Head of caudate nucleus (tissue), 42 donors: ENCODE measurements at regions not wholly inside any gene's neighbourhood (a gene's known extent, or its start where the extent isn't known, plus 50 kb on each side); places are given as distances from the start of the nearest gene placed in this dataset.
"Not testable (repeated sequence)": the region's sequence is repeated elsewhere in the genome, so short reads cannot be mapped to it uniquely, and the experiment has no call there.

ENCODE experiments used
- DNase-seq, 42 donors: peaks; one replicate each; pipeline versions ENCODE4 v3.0.0 to v3.0.0-alpha.2; 2020 to 2021; ENCODE audit warnings: mixed read lengths in 7 of 42
- intact Hi-C: fragments of 100-400 bp; cut with DNase I; formaldehyde crosslinking; loops from one replicate; pipeline ENCODE4 v1.15.0; 2022

- DNase-seq = no peak
- intact Hi-C loops = no loop called here
Observed at GRCh38 chr10:33920351-33920750, 585.9 kb upstream of the NRP1 start.

DNA sequence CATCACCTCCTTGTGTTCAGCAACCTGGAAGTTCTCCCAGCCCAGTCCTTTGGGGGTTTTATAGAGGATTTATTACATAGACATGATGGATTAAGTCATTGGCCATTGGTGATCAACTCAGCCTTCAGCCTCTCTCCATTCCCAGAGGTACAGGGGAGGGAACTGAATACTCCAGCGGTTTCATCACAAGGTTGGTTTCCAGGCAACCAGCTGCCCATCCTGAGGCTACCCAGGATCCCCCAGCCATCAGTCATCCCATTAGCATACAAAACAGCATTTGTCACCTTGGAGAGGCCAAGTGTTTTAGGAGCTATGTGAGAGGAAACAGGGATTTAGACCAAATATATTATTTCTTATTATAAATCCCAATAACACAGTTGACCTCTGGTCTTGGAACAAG is 584.8 kb upstream of the NRP1 start:
- no peak for DNase-seq
- intact Hi-C loops = no loop called here

DNA sequence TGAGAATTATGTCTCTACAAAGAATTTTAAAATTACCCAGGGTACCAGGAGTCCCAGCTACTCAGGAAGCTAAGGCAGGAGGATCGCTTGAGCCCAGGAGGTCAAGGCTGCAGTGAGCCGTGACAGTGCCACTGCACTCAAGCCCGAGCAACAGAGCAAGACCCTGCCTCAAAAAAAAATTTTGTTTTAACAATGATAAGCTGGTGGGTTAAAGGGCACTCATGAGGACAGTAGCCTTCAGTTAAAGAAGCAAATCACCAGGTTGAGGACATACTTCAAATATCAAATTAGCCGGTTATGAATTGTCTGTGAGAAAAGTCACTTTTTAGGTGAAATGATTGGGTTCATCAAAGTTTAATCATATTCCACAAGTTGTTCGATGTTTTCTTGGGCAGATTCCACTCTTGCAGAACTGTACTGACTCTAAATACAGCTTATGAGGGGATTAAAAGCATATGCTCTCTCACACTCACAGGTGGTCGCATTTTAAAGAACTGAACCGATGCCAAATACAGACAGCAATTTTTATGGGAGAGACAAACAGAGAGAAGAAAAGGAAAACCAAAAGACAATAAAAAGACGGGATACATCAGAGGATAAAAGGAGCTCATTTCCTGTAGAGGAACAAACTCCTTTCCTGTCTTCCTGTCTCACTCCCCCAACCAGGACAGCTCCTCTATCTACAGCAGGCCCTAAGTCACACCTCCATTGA is 582.8 kb upstream of the NRP1 start:
- intact Hi-C loops = no loop called here
- no peak for DNase-seq

DNA sequence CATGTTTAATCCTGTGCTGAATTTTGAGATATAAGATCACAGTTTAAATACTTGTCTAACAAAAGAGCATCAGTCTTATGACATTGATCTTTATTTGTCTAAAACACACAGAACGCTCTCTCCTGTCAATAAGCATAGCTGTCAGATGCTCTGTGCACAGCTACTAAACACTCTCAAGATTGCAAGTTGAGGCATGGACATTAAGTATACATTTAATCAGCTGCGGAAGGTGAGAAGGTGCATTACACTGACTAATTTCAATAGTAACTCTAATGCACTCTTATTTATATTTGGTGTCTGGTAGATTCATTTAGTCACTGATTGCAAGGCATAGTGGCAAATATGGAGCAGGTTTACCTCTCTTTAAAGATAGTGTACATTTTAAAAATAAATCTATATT is 580.3 kb upstream of the NRP1 start:
- intact Hi-C loops = no loop called here
- no peak for DNase-seq

- intact Hi-C loops = no loop called here
Observed at GRCh38 chr10:33913194-33913593, 578.7 kb upstream of the NRP1 start.

GRCh38 chr10:33909476-33909875 is 575.0 kb upstream of the NRP1 start:
- DNase-seq, intact Hi-C loops: not testable (repeated sequence)

More at GRCh38 chr10:33913194-33913593, 578.7 kb upstream of the NRP1 start:
- DNase-seq = no peak

GRCh38 chr10:33901166-33901565 is 566.7 kb upstream of the NRP1 start:
- intact Hi-C loops = no loop called here
- no peak for DNase-seq

- DNase-seq = no peak
- intact Hi-C loops = no loop called here
Observed at GRCh38 chr10:33900596-33900995, 566.1 kb upstream of the NRP1 start.

GRCh38 chr10:33899578-33900531 is 565.4 kb upstream of the NRP1 start:
- intact Hi-C loops = no loop called here
- no peak for DNase-seq

GRCh38 chr10:33897291-33897752 is 562.9 kb upstream of the NRP1 start:
- DNase-seq = no peak
- intact Hi-C loops = no loop called here

DNA sequence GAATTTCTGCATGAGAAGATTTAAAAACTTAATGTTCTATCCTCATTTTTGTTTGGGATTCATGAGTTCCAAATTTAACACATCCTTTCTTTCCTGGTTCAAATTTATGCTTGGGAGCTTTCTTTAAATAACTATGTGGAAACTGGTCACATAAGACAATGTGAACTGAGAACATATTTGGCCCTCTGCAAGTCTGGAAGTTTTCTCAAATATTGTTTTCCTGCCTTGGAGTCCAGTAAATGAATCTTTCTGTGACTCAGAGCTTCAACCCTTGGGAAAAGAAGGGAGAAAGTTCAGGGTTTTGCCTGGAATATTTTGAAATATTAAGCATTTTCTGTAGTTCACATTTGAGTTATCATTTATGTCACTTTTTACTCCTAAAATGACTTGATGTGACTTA is 559.0 kb upstream of the NRP1 start:
- intact Hi-C loops = no loop called here

DNA sequence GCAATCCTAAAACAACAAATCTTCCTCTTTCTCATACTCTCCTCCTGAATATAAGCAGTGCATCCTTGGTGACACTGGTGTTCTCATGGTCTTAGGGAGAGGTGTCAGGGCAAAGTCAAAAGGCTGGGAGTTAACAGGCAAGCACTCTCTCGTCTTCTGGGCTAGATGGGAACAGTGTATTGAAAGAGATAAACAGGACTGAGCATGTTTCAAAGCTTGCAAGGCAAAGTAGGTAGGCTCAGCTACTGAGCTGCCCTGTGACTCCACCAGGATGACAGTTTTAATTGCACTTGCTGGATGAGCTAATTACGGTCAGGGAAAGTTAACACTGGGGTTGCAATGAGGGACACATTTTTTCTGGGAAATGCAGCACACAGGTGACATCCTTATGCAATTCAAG is 554.9 kb upstream of the NRP1 start:
- intact Hi-C loops = no loop called here
- no peak for DNase-seq

More for the DNA sequence above, 559.0 kb upstream of the NRP1 start:
- no peak for DNase-seq

- intact Hi-C loops = no loop called here
- DNase-seq = no peak
Observed at GRCh38 chr10:33887188-33887587, 552.7 kb upstream of the NRP1 start.

- intact Hi-C loops = no loop called here
Observed at GRCh38 chr10:33886299-33886698, 551.8 kb upstream of the NRP1 start.

GRCh38 chr10:33884604-33885003 is 550.1 kb upstream of the NRP1 start:
- intact Hi-C loops = no loop called here
- DNase-seq = no peak

More at GRCh38 chr10:33886299-33886698, 551.8 kb upstream of the NRP1 start:
- DNase-seq = no peak

DNA sequence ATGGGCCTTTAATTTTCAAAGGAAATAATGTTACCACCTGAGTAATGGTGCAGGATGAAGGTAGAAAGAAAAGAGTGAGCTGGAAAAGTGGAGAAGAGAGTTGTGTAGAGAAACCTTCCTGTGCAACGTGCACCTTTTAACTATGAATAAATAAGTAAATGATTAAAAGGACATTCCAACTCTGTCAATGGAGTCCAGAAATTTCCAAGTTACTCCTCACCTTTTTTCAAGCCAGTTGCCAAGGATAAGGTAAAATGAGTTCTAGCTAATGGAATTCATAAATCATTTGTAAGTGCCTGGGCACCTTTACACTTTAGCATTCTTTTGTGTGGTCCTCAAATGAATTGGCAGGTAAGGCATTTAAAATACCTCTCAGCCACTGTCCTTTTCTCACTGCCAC is 549.4 kb upstream of the NRP1 start:
- DNase-seq = no peak
- intact Hi-C loops = no loop called here

- intact Hi-C loops = no loop called here
- no peak for DNase-seq
Observed at GRCh38 chr10:33882996-33883395, 548.5 kb upstream of the NRP1 start.

- no peak for DNase-seq
- intact Hi-C loops = no loop called here
Observed at GRCh38 chr10:33880291-33880690, 545.8 kb upstream of the NRP1 start.

DNA sequence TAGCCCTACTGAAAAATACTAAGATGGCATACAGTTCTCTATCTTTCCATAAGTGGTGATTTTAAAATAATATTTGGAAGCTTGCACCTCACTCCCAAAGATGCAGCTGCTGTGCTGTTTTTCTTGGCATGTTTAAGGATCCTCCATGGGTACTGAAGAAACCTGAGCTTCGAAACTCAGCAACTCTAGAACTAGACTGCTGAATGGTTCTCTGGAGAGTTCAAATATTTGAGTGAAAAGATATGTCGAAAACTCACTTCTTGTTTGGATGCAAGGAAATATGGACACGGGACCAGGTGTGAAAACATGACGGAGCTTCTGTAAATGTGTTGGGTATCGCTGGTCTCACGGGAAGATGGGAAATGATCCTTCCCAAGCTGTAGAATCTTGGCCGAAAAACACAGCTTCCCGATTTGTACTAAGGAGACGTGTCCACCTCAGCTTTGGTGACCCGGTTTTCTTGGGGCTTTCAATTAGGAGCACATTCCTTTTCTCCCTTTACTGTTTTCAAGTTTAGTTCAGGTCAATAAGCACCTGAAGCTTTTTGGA is 543.8 kb upstream of the NRP1 start:
- no peak for DNase-seq
- intact Hi-C loops = no loop called here
